ENCODE measurements at regions not wholly inside any gene's neighbourhood (a gene's known extent, or its start where the extent isn't known, plus 50 kb on each side); places are given as distances from the start of the nearest gene placed in this dataset.
"Not testable (repeated sequence)": the region's sequence is repeated elsewhere in the genome, so short reads cannot be mapped to it uniquely, and the experiment has no call there.

DNA sequence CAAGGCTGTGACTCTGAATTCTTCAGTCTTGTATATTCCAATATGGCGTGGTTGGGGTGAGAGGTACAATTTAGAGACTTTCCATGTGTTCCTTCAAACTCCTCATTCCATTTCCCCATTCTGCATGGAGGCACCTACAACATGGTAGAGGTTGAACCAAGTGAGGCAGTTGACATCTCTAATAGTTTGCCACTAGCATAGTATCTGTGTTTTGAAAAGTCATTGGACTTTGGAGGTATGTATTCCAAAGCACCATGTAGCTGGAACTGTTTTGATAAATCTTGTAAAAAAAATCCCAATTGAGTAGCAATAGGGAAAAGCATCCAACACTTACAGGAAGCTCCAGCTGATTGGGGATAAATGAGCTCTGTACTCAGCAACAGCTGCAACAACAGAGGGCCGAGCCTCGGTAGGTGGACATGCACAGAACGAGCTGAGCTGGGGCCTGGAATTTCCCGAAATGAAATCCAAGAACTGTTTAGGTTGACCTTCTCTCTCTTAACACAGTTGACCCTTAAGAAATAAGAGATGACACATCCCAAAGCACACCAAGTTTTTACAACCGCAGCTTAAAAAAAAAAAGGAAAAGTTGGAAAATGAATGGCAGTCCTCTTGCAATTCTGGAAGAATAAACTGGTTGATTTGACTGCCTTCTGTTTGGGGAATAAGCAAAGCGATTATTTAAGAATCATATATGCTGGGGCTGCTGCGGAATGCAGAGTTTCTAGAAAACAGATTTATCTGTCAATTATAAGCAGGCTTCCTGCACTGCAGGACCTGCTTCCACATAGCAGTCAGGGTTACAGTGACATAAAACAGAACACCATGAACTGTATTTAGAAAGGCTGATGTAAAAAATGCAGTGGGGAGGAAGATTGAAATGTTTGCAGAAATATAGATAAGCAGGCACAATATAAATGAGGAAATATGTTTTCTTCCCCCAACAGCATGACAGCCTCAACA, 194.6 kb upstream of the KRR1 start:
- no peak for DNase-seq (ENCODE audit: low read depth in 2 of 2)

DNA sequence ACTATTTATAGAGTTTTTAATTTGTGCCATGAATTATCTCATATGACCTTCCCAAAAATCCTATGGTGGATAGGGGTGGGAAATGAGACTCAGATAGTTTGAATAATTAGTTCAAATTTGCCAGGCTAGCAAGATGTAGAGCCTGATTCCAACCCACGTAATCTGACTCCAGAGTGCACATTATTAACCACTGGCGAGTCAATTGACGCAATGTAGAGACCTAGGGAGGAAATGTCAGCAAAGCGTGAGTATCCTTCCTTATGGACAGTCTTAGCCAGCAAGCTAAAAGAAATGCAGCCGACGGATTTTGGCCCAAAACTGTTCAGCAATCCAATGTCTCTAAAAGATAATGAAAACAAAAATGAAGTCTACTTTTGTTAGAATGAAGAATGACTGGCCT, 193.3 kb upstream of the KRR1 start:
- DNase-seq (ENCODE audit: low read depth in 2 of 2), result no peak

GRCh38 chr12:75704208-75704607, 192.8 kb upstream of the KRR1 start:
- DNase-seq (ENCODE audit: low read depth in 2 of 2), result no peak

GRCh38 chr12:75703131-75703530, 191.7 kb upstream of the KRR1 start:
- no peak for DNase-seq (ENCODE audit: low read depth in 2 of 2)

- no peak for DNase-seq (ENCODE audit: low read depth in 2 of 2)
These were observed 191.2 kb upstream of the KRR1 start for GRCh38 chr12:75702477-75703093.

DNA sequence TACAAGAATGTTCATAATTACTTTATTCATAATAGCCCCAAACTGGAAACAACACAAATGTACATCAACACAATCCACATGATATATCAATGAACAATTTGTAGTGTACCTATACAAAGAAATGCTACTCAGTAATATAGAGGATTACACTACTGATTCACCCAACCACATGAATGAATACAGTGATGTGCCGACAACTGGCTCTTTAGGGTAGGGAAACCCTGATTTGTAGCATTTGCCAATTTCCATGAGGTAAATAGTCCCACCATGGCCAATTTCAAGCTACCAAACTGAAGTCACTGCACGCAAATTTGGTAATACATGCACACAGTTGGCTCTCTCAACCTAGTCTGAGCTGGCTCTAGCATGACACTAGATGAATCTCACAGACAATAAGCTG, 190.4 kb upstream of the KRR1 start:
- no peak for DNase-seq (ENCODE audit: low read depth in 2 of 2)

GRCh38 chr12:75699728-75700496, 188.5 kb upstream of the KRR1 start:
- no peak for DNase-seq (ENCODE audit: low read depth in 2 of 2)

DNA sequence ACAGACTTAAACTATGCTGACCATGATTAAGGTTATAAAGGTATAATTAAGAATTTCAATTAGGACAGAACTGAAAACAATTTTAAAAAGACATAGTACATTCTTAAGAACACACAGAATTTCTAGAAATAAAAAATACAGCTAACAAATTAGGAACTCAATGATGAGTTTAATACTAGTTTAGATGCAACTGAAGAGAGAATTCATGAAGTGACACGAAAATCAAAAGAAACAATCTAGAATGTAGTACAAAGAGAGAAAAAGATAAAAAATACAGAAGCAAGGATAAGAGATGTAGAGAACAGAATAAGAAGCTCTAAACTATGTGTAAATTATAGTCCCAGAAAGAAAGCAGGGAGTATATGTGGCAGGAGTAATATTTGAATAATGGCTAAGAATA, 187.8 kb upstream of the KRR1 start:
- no peak for DNase-seq (ENCODE audit: low read depth in 2 of 2)

- DNase-seq (ENCODE audit: low read depth in 2 of 2), result no peak
These were observed 186.6 kb upstream of the KRR1 start for GRCh38 chr12:75698052-75698451.

GRCh38 chr12:75695926-75696325, 184.5 kb upstream of the KRR1 start:
- no peak for DNase-seq (ENCODE audit: low read depth in 2 of 2)

DNA sequence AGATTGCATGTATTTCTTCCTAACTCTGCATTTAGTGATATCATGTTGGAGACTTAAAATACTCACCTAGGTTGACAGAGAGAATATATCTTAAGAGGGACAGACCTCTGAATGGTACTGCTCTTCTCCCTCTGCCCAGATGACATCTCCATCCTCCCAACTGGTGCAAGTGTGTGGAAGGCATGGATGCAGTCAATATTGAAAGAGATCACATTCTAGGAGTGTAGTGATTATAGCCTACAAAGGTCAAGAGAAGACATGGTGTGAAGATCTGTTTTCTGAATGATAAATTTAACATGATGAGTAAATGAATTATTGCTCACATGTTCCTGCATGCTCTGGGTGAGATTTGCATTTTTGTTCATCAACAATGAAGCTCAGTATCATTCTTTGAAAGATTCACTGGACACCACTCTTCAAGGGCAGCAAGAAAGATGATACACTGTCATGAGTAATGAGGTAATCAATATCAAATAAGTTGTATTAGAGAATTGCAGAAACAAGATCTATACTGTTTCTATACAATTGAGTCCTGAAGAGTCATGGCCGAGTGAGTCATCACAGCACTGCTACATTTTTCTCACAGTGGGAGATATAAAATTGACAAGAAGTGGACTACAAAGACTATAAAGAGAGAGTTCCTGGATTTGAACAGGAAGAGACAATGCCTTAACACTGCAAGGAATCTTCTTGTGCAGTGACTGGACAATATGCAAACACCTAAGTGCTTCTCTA, 183.3 kb upstream of the KRR1 start:
- no peak for DNase-seq (ENCODE audit: low read depth in 2 of 2)

- DNase-seq (ENCODE audit: low read depth in 2 of 2), result no peak
These were observed 181.5 kb upstream of the KRR1 start for GRCh38 chr12:75692876-75693275.

DNA sequence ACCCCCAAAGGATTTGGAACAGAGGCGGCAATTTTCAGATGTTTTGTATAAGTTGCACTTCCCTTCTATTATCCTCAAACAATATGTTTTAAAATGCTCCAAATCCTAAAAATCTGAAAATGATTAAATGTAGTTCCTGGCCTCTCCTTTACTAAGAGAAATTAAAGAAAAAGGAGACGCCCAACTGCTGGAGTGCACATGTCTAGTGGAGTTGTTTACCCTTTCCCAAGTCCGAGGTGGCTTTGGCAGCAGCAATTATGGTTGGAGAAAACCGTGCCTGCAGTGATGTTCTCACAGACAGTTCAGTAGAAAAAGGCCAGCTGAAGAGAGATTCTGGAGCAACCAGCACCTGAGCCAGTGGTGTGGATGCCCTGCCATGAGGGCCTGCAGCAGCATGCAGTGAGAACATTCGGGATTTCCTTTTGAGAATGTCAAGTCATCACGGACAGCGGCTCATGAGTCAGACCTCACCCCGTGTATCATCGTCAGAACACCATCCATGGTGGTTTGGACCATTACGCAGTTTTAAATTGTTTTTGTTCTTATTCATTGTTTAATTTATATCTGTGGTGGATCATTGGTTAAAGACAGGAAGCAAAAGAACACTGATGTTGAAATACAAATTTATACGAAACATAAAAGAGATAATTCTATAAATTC, 179.0 kb upstream of the KRR1 start:
- no peak for DNase-seq (ENCODE audit: low read depth in 2 of 2)

DNA sequence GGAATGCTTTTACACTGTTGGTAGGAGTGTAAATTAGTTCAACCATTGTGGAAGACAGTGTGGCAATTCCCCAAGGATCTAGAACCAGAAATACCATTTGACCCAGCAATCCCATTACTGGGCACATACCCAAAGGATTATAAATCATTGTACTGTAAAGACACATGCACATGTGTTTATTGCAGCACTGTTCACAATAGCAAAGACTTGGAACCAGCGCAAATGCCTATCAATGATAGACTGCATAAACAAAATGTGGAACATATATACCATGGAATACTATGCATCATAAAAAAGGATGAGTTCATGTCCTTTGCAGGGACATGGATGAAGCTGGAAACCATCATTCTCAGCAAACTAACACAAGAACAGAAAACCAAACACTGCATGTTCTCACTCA, 174.8 kb upstream of the KRR1 start:
- not testable (repeated sequence) for DNase-seq (ENCODE audit: low read depth in 2 of 2)

DNA sequence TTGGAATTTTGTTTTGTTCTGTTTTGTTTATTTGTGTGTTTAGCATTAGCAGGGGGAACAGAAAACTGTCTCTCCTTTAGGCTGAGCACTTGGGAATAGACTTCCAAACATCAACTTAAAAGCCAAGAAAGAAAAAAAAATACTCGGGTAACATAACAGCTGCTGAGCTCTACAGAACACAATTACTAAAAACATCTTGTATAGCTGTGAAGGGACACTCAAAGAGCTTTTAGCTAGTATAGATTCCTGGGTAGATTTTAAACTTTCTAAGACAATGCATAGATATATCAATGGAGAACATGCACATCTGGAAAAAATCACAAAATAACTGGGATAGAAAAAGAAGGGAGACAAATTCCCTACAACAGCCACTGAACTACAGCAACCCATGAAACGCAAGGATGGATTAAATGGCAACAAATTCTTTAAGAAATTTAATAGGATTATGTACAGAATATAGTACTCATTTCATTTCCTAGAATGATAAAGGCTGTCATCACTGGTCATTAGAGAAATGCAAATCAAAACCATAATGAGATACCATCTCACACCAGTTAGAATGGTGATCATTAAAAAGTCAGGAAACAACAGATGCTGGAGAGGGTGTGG, 174.3 kb upstream of the KRR1 start:
- DNase-seq (ENCODE audit: low read depth in 2 of 2), result no peak

- DNase-seq (ENCODE audit: low read depth in 2 of 2), result no peak
These were observed 173.5 kb upstream of the KRR1 start for GRCh38 chr12:75684678-75685616.

GRCh38 chr12:75683995-75684586, 172.7 kb upstream of the KRR1 start:
- not testable (repeated sequence) for DNase-seq (ENCODE audit: low read depth in 2 of 2)

DNA sequence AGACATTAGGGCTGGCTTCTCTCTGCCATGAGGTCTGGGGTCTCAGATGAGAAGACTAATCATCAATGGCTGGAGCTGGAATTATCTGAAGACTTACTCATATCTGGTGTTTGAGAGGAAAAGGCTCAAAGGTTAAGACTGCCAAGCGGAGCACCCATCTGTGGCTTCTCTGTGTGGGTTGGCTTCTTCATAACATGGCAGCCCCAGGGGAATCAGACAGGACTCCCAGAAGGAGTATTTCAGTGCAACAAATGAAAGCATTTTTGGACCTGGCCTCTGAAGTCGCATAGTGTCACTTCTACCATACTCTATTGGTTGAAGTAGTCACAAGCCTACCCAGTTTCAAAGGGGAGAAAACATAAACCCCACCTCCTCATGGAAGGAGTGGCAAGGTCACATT, 171.8 kb upstream of the KRR1 start:
- no peak for DNase-seq (ENCODE audit: low read depth in 2 of 2)

- no peak for DNase-seq (ENCODE audit: low read depth in 2 of 2)
These were observed 166.1 kb upstream of the KRR1 start for GRCh38 chr12:75677522-75677921.

All from stimulated activated CD4-positive, alpha-beta T cell treated with anti-CD3 and anti-CD28 coated beads, Interleukin-15, amount 100 ng/mL, for 48 hours (primary cell).